ENCODE measurements at regions not wholly inside any gene's neighbourhood (a gene's known extent, or its start where the extent isn't known, plus 50 kb on each side); places are given as distances from the start of the nearest gene placed in this dataset.

DNA sequence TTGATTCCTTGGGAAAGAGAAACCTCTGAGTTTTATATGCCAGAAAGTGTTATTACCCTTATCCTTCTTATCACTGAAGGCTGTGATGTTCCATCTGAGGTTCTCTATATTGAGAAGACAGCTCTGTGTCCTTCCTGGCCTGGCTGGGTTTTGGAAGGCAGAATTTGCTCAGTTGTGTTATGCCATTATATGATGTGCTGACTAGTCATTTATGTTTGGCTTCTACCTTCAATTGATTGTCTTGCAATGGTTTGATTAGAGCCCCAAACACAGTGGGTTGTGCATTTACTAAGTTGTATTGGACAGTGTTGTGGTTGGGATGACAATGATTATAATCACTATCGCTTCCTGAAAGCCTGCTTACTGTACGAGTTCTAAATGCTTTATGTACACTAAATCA is 265.7 kb downstream of the SNAPC1 start:
- no peak for DNase-seq

DNA sequence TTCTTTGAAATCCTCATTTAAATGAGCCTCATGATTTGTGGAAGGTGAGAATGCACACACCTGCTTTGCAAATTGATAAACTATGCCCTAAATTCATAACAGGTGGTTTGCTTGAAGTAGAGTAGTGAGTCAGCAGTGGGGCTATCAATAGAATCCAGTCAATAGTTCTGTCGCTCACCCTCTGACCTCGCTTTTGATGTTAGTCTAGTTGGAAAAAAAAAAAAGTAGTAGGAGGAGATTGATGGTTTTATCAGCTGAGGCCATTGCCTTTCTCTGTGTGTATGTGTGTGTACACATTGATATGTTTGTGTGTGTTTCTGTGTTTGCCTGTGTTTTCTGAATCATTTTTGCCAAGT is 267.3 kb downstream of the SNAPC1 start:
- no peak for DNase-seq

- no peak for DNase-seq
Measured at GRCh38 chr14:62030387-62030786, 268.2 kb downstream of the SNAPC1 start.

- DNase-seq = no peak
Measured at GRCh38 chr14:62031504-62031903, 269.3 kb downstream of the SNAPC1 start.

GRCh38 chr14:62053188-62053587 is 291.0 kb downstream of the SNAPC1 start:
- no peak for DNase-seq

- no peak for DNase-seq
Measured at GRCh38 chr14:62056789-62057188, 294.6 kb downstream of the SNAPC1 start.

- no peak for DNase-seq
Measured at GRCh38 chr14:62062645-62063044, 300.4 kb downstream of the SNAPC1 start.

DNA sequence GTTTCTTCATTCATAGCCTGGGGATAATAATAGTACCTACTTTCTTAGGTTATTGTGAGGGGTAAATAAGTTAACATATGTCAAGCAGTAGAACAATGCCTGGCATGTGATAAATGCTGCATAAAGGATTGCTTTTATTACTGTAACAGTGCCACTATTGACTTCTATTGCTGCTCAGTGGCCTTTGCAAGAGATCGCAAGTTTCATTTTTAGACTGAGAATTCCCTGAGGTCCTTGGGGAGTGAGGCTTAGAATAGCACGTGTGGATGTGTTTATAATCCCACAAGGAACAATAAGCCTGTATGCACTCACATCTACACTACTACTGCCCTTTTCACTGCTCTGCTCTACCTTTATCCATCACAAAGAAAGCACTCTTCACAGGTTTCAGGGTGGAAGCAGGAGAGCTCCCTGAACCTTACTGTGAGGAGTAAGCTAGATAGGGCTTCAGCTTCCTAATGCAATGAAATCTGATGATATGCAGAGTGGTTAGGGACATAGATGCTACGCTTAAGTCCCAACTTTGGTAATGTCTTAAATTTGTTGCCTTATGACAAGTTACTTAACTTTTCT is 302.6 kb downstream of the SNAPC1 start:
- no peak for DNase-seq

- no peak for DNase-seq
Measured at GRCh38 chr14:62066304-62066703, 304.1 kb downstream of the SNAPC1 start.

- no peak for DNase-seq
Measured at GRCh38 chr14:62071039-62071438, 308.8 kb downstream of the SNAPC1 start.

GRCh38 chr14:62076368-62076767 is 314.1 kb downstream of the SNAPC1 start:
- no peak for DNase-seq

- DNase-seq = no peak
Measured at GRCh38 chr14:62076825-62077605, 314.8 kb downstream of the SNAPC1 start.

- DNase-seq = no peak
Measured at GRCh38 chr14:62077676-62078261, 315.5 kb downstream of the SNAPC1 start.

GRCh38 chr14:62079038-62079437 is 316.8 kb downstream of the SNAPC1 start:
- no peak for DNase-seq

DNA sequence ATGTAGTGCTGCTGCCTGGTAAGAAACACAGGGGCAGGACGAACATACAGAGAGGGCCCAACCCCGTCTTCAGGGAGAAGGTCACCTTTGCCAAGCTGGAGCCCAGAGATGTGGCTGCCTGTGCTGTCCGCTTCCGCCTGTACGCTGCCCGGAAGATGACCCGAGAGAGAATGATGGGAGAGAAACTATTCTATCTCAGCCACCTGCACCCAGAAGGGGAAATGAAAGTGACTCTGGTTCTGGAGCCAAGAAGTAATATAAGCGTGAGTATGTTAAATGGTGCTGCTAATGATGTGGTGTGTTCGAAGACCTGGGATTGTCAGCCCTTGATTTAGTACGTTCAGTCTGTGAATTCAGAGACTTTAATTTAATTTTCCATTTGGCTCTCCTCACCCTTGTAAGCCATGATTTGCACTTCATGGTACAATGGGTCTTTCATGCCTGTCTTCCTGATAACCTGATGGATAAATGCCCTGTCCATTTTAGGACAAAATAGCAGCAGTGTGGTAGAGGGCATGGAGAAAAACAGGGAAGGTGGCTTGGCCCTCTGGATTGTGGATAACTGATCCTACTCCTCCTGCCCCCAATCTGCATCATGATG is 318.9 kb downstream of the SNAPC1 start:
- no peak for DNase-seq

- DNase-seq = no peak
Measured at GRCh38 chr14:62081951-62082350, 319.7 kb downstream of the SNAPC1 start.

GRCh38 chr14:62082779-62083178 is 320.6 kb downstream of the SNAPC1 start:
- DNase-seq = no peak

DNA sequence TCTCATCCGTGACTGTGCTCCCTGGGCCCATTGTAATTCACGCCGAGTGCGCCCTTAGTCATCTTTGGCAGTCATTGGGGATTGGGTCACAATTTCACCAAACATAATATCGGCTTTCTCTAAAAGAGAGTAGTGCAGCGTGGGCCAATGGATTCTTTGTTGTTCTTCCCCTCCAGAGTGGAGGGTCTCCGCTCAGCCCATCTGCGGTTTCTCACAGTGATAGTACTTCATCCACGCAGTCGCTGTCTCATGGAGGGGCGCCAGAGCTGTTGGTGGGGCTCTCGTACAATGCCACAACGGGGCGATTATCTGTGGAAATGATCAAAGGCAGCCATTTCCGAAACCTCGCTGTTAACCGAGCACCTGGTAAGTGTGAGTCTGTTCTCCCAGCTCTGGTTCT is 321.8 kb downstream of the SNAPC1 start:
- DNase-seq = no peak

DNA sequence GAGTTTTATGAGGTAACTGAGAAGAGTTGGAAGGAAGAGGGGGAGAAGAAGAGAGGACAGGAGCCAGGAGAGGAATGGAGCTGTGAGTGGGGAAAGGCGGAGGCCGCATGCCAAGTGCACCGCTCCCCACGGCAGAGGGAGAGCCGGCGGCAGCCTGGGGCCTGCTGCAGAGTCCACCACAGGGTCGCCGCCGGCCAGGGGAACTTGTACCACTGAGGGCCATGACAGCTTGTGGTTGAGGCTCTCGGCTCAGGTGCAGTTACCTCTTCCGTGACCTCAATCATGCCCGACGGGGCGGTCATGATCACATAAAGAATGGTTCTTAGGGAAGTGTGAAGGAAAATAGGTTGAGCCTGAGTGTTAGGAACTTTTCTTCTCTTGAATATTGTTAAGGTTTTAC is 325.0 kb downstream of the SNAPC1 start:
- no peak for DNase-seq

DNA sequence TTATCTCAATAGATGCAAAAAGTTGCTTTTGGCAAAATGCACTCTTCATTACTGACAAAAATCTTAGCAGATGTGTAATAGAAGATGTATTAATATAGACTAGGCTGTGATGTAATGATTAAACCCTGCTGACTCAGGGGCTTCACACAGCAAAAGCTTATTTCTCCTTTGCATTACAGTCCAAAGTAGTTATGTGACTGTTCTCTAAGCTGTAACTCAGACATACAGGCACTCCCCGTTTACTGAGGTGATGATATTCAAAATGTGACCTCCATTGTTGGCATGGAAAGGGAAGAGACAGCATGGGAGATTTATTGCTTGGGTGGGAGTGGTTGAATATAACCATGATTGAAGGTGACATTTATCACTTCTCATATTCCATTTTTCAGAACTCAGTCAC is 331.5 kb downstream of the SNAPC1 start:
- DNase-seq = no peak

GRCh38 chr14:62097072-62097471 is 334.9 kb downstream of the SNAPC1 start:
- no peak for DNase-seq

DNA sequence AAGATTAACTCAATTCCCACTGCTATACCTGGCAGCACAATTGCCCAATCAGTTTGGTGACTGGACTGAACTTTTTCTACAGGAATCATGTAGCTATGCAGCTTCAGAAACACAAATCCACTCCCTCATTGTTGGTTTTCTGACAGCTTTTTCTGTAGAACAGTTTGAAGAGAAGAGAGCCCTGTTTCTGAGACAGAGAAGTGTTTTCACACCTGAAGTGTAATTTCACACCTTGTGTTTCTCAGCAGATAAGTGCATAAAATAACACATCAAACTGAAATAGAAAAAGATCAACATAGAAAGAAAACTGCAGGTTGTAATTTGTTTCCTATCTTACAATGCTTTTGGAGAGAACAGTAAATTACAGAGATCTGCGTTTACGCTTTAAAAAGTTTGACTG is 335.6 kb downstream of the SNAPC1 start:
- no peak for DNase-seq

- DNase-seq = no peak
Measured at GRCh38 chr14:62098357-62098756, 336.1 kb downstream of the SNAPC1 start.

GRCh38 chr14:62099091-62099490 is 336.9 kb downstream of the SNAPC1 start:
- no peak for DNase-seq

Measured in activated CD4-positive, CD25-positive, alpha-beta regulatory T cell (primary cell).